ENCODE measurements at regions not wholly inside any gene's neighbourhood (a gene's known extent, or its start where the extent isn't known, plus 50 kb on each side); places are given as distances from the start of the nearest gene placed in this dataset.
"Not testable (repeated sequence)": the region's sequence is repeated elsewhere in the genome, so short reads cannot be mapped to it uniquely, and the experiment has no call there.

GRCh38 chr14:23877538-23878180 is 75.9 kb upstream of the DHRS4 start:
- peak overlapping the region; percentile 58 for H3K27ac Mint-ChIP-seq
- no peaks in the 10 kb centered on the region for H3K36me3 Mint-ChIP-seq (ENCODE audit: low read depth)
- ATAC-seq = peak; percentile 68
- H3K9me3 Mint-ChIP-seq = no peaks in the 10 kb centered on the region
- H3K4me1 Mint-ChIP-seq (ENCODE audit: low read depth) = peaks cover 3% of the 10 kb centered on the region
- peaks cover 6% of the 10 kb centered on the region for H3K27me3 Mint-ChIP-seq
- no peak for TF ChIP-seq CTCF (IDR thresholded peaks at IDR 0.05)
- intact Hi-C loops (cut with micrococcal nuclease) = no loop called here
- peak; percentile 16 for DNase-seq
- ChIA-PET POLR2A (no interaction called here), CTCF (interaction anchor here (1.4 to 1.8 kb wide), 2 partner anchors 53 to 246 kb away, joined by 3 to 5 read pairs; no protein-coding TSS in a partner anchor)
- H3K4me3 Mint-ChIP-seq = no peak overlapping the region

DNA sequence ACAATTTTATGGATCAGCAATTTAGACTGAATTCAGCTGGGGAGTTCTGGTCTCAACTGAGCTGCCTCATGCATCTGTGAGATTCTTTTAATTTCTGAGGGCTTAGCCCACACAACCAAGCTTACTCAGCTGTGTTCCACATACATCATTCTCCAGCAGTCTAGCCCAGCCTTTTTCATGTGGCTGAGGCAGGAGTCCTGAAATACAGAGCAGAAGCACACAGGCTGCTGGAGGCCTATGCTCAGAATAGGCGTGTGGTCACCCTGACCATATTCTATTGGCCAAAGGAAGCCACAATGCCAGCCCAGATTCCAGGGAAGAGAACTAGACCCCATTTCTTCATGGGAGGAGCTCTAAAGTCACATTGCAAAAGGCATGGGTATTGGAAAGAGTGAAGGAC is 72.3 kb upstream of the DHRS4 start:
- intact Hi-C loops (cut with micrococcal nuclease) = no loop called here
- no peak for TF ChIP-seq CTCF (IDR thresholded peaks at IDR 0.05)
- no peaks in the 10 kb centered on the region for H3K9me3 Mint-ChIP-seq
- no peaks in the 10 kb centered on the region for H3K36me3 Mint-ChIP-seq (ENCODE audit: low read depth)
- DNase-seq = no peak
- no peak for ATAC-seq
- peaks cover 3% of the 10 kb centered on the region for H3K4me1 Mint-ChIP-seq (ENCODE audit: low read depth)
- ChIA-PET POLR2A (no interaction called here), CTCF (interaction anchor here (1.1 to 1.4 kb wide), 2 partner anchors 13 to 249 kb away, joined by 4 to 6 read pairs; no protein-coding TSS in a partner anchor)
- peaks cover 8% of the 10 kb centered on the region for H3K27me3 Mint-ChIP-seq
- H3K27ac Mint-ChIP-seq = no peak overlapping the region
- no peak overlapping the region for H3K4me3 Mint-ChIP-seq

DNA sequence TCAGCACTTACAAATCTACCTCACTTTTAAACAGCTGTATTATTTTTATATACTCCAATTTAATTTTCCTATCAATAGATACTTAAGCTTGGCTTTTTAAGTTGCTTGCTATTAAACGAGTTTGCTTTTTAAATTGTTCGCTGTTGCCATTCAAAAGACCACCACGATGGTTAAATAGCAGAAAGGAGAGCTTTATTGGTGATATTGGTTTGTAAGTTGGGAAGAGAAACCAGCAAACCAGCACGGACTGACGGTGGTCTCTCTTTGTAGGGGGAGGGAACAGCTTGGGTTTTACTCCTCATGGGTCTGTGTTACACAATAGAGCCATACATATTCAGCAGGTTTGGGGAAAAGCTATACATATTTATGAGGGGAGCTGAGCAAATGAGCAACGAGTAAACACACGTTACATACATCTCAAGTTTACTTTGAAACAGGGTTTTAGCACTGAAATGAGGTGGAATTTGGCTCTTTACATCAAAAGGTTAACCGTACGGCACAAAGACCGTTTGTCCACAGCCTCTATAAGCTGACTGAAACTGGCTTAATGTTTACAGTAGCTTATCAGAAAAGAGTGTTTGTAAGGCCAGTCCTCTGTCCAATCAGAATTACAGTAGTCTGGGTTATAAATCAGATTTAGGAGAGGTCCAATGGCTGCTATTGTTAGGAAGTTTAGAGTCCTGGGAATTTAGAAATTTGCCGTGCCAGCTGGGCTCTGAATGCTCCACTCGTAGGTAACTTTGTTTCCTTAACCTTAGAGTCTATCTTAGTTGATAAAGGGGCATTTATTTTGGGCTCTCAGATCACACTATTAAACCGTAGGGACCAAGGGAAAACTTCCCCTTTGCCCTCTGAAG is 69.7 kb upstream of the DHRS4 start:
- POLR2A ChIA-PET = no interaction called here
- no peak overlapping the region for H3K27ac Mint-ChIP-seq
- H3K9me3 Mint-ChIP-seq = peaks cover 2% of the 10 kb centered on the region
- H3K27me3 Mint-ChIP-seq = peaks cover 14% of the 10 kb centered on the region
- no peak for DNase-seq
- no peak overlapping the region for H3K4me3 Mint-ChIP-seq
- CTCF ChIA-PET = interaction anchor here (0.8 to 2.4 kb wide), 3 partner anchors 10 to 17 kb away, joined by 3 to 10 read pairs (median 4); no protein-coding TSS in a partner anchor
- no peaks in the 10 kb centered on the region for H3K4me1 Mint-ChIP-seq (ENCODE audit: low read depth)
- no peak for TF ChIP-seq CTCF (IDR thresholded peaks at IDR 0.05)
- intact Hi-C loops (cut with micrococcal nuclease) = no loop called here
- no peaks in the 10 kb centered on the region for H3K36me3 Mint-ChIP-seq (ENCODE audit: low read depth)
- no peak for ATAC-seq

- DNase-seq = no peak
- Mint-ChIP-seq H3K9me3 (peaks cover 2% of the 10 kb centered on the region), H3K27me3 (peaks cover 16% of the 10 kb centered on the region), H3K4me3 (no peak overlapping the region), H3K36me3 (ENCODE audit: low read depth) (no peaks in the 10 kb centered on the region), H3K27ac (no peak overlapping the region), H3K4me1 (ENCODE audit: low read depth) (no peaks in the 10 kb centered on the region)
- ChIA-PET POLR2A (no interaction called here), CTCF (interaction anchor here (1.4 to 2.4 kb wide), 3 partner anchors 9 to 295 kb away, joined by 4 to 10 read pairs (median 4); no protein-coding TSS in a partner anchor)
- no peak for TF ChIP-seq CTCF (IDR thresholded peaks at IDR 0.05)
- no peak for ATAC-seq
- intact Hi-C loops (cut with micrococcal nuclease) = no loop called here
Observed at GRCh38 chr14:23884541-23884904, 69.0 kb upstream of the DHRS4 start.

GRCh38 chr14:23887536-23887935 is 66.0 kb upstream of the DHRS4 start:
- CTCF ChIA-PET = interaction anchor here (0.7 to 2.4 kb wide), 2 partner anchors 25 to 255 kb away, joined by 3 to 7 read pairs; no protein-coding TSS in a partner anchor
- Mint-ChIP-seq H3K4me1 (ENCODE audit: low read depth) (no peaks in the 10 kb centered on the region), H3K27ac (no peak overlapping the region), H3K9me3 (peaks cover 2% of the 10 kb centered on the region), H3K27me3 (peaks cover 16% of the 10 kb centered on the region), H3K36me3 (ENCODE audit: low read depth) (no peaks in the 10 kb centered on the region), H3K4me3 (no peak overlapping the region)
- DNase-seq = no peak
- no peak for ATAC-seq
- TF ChIP-seq CTCF (IDR thresholded peaks at IDR 0.05) = no peak
- POLR2A ChIA-PET = interaction anchor here (1.8 kb wide), 1 partner anchor 8 kb away, joined by 4 read pairs; no protein-coding TSS in a partner anchor
- intact Hi-C loops (cut with micrococcal nuclease) = no loop called here

DNA sequence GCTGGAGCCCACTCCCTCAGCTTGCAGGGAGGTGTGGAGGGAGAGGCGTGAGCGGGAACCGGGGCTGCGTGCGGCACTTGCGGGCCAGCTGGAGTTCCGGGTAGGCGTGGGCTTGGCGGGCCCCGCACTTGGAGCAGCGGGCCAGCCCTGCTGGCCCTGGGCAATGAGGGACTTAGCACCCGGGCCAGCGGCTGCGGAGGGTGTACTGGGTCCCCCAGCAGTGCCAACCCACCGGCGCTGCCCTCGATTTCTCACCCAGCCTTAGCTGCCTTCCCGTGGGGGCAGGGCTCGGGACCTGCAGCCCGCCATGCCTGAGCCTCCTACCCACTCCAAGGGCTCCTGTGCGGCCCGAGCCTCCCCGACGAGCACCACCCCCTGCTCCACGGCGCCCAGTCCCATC is 61.9 kb upstream of the DHRS4 start:
- DNase-seq; H3K4me1 Mint-ChIP-seq (ENCODE audit: low read depth); H3K36me3 Mint-ChIP-seq (ENCODE audit: low read depth); H3K9me3 Mint-ChIP-seq; H3K27ac Mint-ChIP-seq; intact Hi-C loops (cut with micrococcal nuclease); POLR2A ChIA-PET; ATAC-seq; H3K4me3 Mint-ChIP-seq: not testable (repeated sequence)
- CTCF ChIA-PET = interaction anchor here (0.7 to 1.5 kb wide), 2 partner anchors 19 to 226 kb away, joined by 3 to 4 read pairs; no protein-coding TSS in a partner anchor
- peaks cover 10% of the 10 kb centered on the region for H3K27me3 Mint-ChIP-seq

- H3K27ac Mint-ChIP-seq; H3K27me3 Mint-ChIP-seq; POLR2A ChIA-PET; DNase-seq; H3K9me3 Mint-ChIP-seq; ATAC-seq; H3K36me3 Mint-ChIP-seq (ENCODE audit: low read depth); H3K4me1 Mint-ChIP-seq (ENCODE audit: low read depth); H3K4me3 Mint-ChIP-seq; intact Hi-C loops (cut with micrococcal nuclease): not testable (repeated sequence)
- CTCF ChIA-PET = interaction anchor here (1.5 kb wide), 1 partner anchor 226 kb away, joined by 3 read pairs; no protein-coding TSS in a partner anchor
Observed at GRCh38 chr14:23892289-23892688, 61.3 kb upstream of the DHRS4 start.

Measured in activated CD8-positive, alpha-beta T cell treated with anti-CD3 and anti-CD28 coated beads for 36 hours (primary cell).